H1 (cell line): ENCODE measurements at regions not wholly inside any gene's neighbourhood (a gene's known extent, or its start where the extent isn't known, plus 50 kb on each side); places are given as distances from the start of the nearest gene placed in this dataset.

Experiments
- SRF ChIP-seq: IDR thresholded peaks from 2 replicates; pipeline ENCODE4 v1.6.1; 2011; ENCODE audit warnings: mild to moderate bottlenecking, low read depth, low read length, moderate library complexity

DNA sequence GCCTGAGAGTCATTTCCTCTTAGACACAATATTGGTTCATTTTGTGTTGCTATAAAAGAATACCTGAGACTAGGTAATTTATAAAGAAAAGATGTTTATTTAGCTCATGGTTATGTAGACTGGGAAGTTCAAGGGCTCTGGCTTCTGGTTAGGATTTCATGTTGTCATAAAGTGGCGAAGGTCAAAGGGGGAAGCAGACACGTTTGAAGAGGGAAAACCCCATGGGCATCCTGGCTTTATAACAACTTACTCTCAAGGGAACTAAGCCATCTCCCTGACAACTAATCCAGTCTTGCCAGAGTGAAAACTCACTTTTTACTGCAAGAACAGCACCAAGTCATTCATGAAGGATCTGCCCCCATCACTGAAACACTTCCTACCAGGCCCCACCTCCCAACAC, 89.7 kb upstream of the RNF152 start (continued):
- no peak for TF ChIP-seq SRF
